Keratinocyte (primary cell): ENCODE measurements at regions not wholly inside any gene's neighbourhood (a gene's known extent, or its start where the extent isn't known, plus 50 kb on each side); places are given as distances from the start of the nearest gene placed in this dataset.

Source experiments
- EZH2 ChIP-seq: IDR thresholded peaks from one replicate; pipeline ENCODE4 v1.6.1; 2012; ENCODE audit warnings: inconsistent platforms, mild to moderate bottlenecking, low read length, moderate library complexity
- TF ChIP-seq, protein P1 (sequence below), 3 experiments: IDR thresholded peaks in 1 of 3; conservative IDR thresholded peaks in 1 of 3; optimal IDR thresholded peaks in 1 of 3; 2 replicates in 2 of 3; 3 replicates in 1 of 3; pipeline versions ENCODE3 to v1.5.1; 2011; ENCODE audit warnings: low read length in 3 of 3, mild to moderate bottlenecking in 3 of 3, moderate library complexity in 2 of 3, control low read depth in 1 of 3, inconsistent platforms in 1 of 3; ENCODE audit not compliant: insufficient read depth in 2 of 3; ENCODE audit errors: extremely low read depth in 1 of 3

DNA sequence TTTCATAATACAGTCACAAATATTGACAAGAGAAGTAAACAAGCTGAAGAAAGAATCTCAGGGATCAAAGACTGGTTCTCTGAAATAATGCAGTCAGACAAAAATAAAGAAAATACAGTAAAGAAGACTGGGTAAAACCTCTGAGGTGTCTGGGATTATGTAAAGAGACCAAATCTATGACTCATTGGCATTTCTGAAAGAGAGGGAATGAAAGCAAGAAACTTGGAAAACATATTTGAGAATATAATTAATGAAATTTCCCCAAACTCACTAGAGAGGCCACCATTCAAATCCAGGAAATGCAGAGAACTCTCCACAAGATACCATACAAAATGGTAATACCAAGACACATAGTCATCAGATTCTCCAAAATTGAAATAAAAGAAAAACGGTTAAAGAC lies 53.0 kb upstream of the GPC6 start:
- TF ChIP-seq, protein P1, sequence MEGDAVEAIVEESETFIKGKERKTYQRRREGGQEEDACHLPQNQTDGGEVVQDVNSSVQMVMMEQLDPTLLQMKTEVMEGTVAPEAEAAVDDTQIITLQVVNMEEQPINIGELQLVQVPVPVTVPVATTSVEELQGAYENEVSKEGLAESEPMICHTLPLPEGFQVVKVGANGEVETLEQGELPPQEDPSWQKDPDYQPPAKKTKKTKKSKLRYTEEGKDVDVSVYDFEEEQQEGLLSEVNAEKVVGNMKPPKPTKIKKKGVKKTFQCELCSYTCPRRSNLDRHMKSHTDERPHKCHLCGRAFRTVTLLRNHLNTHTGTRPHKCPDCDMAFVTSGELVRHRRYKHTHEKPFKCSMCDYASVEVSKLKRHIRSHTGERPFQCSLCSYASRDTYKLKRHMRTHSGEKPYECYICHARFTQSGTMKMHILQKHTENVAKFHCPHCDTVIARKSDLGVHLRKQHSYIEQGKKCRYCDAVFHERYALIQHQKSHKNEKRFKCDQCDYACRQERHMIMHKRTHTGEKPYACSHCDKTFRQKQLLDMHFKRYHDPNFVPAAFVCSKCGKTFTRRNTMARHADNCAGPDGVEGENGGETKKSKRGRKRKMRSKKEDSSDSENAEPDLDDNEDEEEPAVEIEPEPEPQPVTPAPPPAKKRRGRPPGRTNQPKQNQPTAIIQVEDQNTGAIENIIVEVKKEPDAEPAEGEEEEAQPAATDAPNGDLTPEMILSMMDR (optimal IDR thresholded peaks at IDR 0.05 in 1 of 3, IDR thresholded peaks at IDR 0.05 in 1 of 3, conservative IDR thresholded peaks at IDR 0.05 in 1 of 3; ENCODE audit: extremely low read depth in 1 of 3, insufficient read depth in 2 of 3, low read length in 3 of 3): no peak
- TF ChIP-seq EZH2: no peak
